ENCODE measurements at regions not wholly inside any gene's neighbourhood (a gene's known extent, or its start where the extent isn't known, plus 50 kb on each side); places are given as distances from the start of the nearest gene placed in this dataset.
"Not testable (repeated sequence)": the region's sequence is repeated elsewhere in the genome, so short reads cannot be mapped to it uniquely, and the experiment has no call there.

DNA sequence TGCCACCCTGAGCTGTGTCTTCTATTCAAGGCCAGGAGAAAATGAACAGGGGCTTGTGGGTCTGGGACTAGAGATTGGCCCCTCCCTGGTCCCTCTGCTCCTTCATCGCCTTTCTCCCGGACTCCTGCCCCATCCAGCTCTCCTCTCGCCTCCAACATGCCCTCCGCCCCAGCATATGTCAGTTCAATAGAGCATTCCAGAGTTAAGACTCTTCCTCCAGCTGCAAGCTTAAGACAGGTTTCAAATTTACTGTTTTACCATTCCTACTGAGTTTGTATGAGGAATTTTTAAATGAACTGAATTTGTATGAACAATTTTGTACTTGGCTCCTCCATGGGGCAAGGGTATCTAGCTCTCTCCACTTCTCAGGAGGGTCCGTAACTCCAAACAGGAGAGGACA is 195.6 kb downstream of the TBC1D2B start:
- FAIRE-seq (no peak), DNase-seq (ENCODE audit: low spot score) (no peak)

DNA sequence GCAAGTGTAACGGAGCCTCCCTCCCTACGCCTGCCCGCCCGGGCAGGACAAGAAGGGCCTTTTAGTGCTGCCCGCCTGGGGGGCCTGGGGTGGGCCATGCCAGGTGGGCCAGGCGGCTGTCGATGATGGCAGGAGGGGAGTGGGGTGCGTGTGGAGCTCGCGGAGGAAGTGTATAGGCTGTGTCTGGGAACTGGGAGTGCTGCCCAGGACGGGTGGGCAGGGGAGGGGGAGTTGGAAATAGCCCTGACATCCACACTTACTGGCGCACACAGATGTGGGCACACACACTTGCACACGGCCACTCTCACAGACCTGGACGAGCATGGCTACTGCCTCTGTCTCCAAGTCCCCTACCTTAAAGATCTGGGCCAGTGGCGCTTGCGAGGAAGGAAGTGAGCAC is 196.0 kb downstream of the TBC1D2B start:
- DNase-seq (ENCODE audit: low spot score); FAIRE-seq: not testable (repeated sequence)

DNA sequence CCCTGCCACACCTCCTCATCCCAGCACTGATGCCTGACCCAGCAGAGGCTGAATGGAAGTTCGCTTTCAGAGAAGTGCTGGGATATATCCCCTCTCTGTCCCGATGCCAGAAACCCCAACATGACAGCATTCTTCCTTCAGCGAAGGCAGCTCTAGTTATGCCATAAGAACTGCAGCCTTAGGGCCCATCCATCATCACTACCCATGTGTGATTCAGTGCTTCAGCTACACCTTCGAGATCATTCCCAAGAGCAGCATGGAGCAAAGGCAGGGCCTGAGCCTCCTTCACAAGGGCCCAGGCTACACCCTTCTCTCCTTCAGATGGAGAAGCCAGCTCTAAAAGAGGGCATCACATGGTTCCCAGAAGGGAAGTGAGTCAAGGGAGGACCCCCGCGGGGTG is 198.0 kb downstream of the TBC1D2B start:
- FAIRE-seq; DNase-seq (ENCODE audit: low spot score): not testable (repeated sequence)

DNA sequence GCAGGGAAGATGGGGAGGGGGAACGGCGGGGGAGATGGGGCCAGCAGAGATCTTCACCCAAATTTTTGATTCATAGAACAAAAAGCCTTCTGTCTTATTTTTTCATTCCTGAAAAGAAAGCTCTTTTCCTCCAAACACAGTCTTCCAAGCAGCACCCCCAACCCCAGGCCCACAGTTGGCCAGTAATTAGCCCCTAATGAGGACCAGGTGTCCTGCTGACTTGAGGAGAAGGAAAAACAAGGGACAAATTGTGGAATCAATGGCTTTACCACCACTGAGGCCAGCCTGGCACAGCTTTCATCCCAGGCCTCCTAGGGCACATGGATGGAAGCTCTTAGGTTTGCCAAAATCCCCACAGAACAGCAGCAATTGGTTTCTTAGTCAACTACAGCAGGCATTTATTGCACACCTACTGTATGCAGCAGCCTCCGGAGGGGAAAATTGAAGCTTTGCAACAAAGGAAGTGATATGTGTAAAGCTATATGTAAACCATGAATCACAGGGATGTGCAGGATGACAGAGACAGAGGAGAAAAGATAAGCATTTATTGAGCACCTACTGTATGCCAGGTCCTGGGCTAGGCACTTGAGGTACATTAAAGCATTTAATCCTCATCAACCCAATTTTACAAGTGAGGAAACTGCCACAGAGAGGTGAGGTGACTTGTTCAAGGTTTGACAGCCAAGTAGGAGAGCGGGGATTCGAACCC is 199.5 kb downstream of the TBC1D2B start:
- FAIRE-seq, result no peak
- no peak for DNase-seq (ENCODE audit: low spot score)

DNA sequence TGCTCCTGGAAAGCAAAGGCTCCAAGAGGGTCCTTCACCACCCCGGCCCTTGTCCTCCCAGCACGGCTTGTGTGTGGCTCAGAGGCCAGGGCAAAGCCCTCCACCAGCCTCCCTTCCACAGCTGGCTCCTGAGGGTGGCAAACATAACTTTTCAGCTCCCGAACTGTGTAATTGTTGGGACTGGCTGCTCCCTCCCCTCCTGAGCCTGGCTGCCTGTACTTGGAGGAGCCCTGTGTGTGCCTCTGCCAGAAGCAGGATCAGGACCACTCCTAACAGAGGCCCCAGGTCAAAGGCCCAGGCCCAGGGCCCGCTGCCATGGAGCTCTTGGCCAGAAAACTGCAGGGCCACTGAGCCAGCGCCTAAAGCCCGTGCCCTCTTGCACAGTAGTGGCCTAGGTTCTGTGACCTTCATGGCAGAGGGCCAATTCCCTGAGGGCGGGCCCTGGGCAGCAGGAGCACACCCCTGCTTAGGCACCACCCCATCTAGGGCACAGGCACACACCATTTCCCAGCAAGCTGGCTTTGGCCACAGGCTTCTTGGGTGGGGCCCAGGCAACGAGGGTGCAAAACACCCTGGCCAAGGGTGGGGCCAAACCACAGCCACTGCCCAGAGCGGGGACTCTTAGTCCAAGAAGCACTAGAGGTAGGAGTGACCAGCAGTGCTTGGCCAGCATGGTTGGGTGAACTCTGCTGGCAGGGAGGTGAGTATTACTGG is 201.2 kb downstream of the TBC1D2B start:
- DNase-seq (ENCODE audit: low spot score); FAIRE-seq: not testable (repeated sequence)

DNA sequence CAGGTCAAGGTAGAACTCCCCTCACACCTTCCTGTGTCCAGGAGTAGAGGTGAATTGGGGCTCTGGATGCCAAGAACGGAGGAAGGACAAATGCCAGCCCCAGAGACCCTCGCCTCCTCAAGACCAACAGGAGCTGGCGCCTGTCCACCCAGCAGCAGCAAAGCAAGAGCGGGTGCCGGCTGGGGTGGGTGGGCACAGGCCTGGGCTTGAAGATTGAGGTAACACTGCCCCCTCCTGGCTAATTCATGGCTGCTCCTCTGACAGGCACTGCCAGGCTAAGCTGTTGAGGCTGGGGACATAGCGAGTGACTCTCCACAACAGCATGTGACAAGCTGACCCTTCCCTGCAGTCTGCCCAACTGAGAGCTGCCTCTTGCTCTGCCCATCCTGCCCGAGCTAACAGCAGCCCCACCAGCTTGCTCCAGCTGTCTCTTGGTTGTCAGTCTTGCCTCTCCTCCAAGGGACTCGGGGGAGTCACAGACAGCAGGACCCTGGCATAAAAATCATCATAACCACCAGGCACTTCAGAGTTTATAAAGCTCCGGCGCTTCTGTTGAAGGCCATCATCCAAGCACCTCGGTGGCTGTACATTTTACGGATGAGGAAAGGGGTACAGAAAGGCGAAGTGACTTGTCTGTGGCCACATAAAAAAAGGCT is 202.3 kb downstream of the TBC1D2B start:
- peak; percentile 17 for DNase-seq (ENCODE audit: low spot score)
- FAIRE-seq, result not testable (repeated sequence)

DNA sequence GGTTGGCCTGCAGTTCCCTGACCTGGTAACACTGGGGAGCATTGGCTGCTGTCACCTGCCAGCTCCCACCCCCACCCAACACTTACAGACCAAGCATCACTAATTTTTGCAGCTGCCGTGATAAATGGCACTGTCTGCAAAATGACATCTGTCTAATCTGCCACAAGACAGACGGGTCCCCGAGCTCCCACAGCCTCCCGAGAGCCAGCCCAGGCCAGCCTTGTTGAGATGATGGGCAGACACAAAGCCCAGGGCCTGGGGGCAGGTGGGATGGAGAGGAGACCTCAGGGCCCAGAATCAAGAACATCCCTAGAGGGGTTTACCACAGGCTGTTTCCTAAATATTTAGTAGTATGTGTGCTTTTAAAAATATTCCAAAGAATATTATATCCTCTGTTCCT is 203.4 kb downstream of the TBC1D2B start:
- FAIRE-seq (no peak), DNase-seq (ENCODE audit: low spot score) (no peak)

DNA sequence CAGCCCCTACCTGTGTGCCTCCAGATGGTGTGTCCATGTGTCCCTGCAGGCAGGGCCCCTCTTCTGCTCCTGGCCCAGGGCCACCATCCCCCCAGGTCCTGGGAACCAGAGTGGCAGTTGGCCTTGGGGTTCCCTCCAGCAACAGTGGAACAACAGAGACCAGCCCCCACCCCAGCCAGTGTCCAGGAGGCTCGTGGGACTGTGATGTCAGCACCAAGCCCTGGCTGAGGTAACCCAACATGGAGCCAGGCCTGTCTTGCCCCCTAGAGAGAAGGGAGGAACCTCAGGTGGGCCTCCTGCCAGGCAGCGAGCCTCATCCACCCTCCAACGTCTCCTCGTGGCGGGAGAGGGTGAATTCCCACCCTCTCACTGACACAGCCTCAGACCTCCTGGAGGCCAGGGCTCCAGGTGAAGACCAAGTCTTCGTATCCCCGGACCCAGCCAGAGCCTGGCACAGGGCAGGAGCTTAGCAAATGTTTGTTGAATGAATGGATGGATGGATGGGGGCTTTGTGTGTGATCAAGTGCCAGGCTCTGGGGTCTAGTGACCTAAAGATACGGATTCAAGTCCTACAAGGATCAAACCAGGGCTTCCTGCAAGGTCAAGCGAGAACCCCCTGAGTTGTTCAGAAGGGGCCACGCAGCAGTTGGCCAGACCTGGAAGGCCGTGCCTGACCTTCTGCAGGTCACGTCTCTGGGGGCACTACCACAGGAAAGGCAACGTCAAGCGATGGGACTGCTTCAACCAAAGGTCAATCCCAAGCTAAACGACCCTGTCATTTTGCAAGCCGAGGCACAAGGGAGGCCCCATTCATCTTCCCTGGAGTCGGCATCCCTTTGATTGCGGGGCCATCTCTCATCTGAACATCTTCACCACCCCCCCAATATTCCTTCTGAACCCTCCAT is 204.7 kb downstream of the TBC1D2B start:
- FAIRE-seq; DNase-seq (ENCODE audit: low spot score): not testable (repeated sequence)

DNA sequence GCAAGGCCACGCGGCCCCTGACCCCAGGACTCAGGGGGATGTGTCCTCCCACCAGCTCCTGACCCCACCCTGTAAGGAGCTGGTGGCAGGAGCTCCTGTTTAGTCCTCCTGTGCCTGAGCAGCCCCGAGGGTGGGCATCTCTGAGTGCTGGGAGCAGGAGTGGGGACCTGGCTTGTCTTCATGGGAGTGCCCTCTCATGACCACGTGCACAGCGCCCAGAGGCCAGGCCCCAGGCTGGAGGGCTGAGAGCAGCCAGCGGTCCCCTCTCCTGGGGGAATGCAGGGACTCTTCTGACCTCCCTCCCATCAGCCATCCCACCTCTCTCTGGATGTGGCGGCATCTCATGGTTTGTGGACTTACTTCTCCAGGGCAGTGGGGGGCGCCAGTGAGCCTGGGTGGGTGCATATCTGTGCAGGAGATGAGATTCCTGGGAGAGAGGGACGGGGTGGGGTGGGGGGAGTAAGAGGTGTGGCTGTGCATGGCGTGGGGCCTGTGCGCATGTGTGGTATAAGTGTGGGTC is 205.6 kb downstream of the TBC1D2B start:
- no peak for DNase-seq (ENCODE audit: low spot score)
- FAIRE-seq, result no peak

DNA sequence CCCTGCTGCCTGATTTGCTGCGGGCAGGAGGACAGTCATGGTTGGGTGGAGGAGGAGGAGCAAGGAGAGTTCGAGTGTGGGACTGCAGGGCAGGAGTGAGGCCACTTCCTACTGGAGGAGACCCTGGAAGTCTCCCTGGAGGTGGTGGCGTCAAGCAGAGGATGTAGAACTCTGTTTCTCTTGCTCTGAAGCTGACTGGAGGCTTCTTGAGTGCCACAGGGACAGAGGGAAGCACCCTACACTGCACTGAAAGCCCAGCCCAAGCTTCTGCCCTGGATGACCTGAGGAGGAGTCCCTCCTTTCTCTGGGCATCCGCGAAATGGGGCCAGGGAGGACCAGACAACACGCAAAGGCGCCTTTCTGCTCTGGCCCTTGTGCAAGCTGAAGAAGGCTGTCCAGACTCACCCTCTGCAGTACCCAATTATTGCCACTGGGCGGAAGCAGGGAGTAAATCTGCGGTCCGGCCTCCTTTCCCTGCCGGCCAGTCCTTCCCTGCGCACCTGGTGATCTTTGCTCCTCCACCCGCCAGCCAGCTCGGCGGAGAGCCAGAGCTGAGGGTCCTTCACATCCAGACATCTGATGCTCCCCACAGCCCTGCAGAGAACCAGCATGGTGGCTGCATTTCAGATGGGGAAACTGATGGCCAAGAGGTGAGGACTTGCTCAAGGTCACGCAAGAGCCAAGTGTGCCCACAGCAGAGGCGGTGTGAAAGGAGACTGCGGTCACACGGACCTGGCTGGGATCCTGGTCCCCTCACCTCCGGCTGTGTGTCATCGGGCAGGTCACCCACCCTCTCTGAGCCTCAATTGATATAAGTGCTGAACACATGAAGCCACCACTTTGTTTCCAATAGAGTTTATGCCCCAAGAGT is 207.1 kb downstream of the TBC1D2B start:
- peak; percentile 33 for DNase-seq (ENCODE audit: low spot score)
- no peak for FAIRE-seq

DNA sequence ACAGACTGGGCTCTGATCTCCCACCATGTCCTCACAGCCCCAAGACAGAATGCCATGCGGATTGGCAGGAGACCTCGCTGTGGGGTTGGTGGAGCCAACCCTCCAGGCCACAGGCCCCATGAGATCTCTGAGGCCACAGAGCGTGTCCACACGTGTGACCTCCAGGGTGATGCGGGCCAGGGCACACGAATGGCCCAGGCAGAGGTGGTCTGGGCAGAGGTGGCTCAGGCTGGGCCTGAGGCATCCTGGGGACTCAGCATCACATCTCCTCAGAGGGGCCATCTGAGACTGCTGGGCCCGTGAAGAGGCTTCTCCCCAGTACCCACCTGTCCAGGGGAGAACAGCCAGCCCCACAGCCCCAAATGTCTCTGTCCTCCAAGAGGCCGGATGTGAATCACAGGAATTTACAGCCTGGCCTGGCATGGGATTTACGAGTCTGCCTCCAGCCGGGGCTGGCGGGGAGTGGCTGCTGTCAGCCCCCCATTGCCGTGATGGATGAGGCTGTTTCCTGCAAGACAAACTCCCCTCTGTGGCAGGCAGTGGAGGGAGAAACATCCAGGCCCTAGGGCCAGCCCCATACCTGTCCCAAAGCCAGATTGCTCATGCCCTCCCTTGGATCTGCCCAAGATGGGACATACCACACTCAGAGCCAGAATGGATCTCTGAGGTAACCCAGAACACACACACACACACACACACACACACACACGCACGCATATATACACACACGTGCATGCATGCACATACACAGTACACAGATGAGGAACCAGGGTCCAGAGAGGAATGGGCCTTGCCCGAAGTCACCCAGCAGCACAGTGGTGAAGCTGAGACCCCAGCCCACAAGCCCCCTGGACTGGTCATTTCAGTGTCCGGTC is 208.3 kb downstream of the TBC1D2B start:
- DNase-seq (ENCODE audit: low spot score) (peak; percentile 29), FAIRE-seq (no peak)

DNA sequence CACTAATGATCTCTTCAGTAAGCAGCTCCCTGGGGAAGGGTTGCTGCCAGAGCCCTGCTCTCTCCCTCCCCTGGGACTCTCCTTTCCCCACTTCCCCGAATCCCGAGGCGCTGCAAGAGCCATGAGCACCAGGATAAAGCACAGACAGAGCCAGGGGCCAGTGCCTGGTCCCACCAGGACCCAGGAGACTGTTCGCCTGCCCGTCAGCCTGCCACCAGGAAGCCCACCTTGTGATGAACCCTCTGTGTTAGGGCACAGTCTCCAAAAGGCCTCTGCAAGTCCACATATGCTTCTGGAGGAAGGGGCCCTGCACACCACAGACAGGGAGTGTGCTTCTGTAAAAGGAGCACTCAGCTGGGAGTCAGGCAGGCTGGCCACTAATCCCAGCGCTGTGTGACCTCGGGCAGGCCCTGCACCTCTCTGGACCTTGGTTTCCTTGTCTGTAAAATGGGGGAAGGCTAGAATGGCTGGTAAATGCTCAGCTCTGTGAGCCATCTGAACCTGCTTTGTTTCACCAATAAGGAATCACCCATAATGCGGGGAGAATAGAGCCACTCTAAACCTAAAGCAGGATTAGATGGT is 209.4 kb downstream of the TBC1D2B start:
- not testable (repeated sequence) for DNase-seq (ENCODE audit: low spot score); FAIRE-seq

DNA sequence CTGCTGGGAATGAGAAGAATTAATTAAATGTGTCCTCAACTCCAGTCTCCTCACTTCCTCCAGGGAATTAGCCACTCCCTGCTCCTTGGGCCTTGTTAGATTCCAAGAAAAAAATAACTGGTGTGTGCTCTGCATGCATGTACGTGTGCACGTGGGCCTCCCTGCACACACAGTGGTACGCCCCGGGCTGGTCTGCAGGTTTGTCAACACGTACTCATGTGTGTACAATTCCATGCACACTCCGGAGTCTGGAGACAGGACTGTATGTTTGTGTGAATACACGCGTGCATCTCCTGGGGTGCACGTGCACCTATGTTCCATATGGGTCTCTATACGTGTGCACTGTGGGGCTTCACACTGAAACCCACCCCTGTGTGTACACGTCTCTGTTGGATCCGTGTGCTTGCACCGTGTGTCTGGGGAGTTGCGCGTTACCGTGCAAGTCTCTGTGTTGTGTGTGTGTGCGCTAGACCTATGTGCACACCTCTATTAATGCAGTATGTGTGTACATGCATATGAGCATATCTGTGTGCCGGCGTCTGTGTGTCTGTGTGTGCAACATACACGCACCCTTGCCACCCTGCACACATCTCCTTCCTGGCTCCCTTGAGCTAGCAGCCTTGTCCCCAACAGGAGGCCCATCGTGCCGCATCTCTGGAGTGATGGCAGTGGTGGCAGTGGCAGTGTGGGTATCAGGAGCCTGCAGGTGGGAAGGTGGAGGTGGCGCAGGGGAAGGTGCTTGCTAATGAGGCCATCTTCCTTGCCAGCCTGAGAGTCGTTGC is 210.1 kb downstream of the TBC1D2B start:
- DNase-seq (ENCODE audit: low spot score) (no peak), FAIRE-seq (no peak)

DNA sequence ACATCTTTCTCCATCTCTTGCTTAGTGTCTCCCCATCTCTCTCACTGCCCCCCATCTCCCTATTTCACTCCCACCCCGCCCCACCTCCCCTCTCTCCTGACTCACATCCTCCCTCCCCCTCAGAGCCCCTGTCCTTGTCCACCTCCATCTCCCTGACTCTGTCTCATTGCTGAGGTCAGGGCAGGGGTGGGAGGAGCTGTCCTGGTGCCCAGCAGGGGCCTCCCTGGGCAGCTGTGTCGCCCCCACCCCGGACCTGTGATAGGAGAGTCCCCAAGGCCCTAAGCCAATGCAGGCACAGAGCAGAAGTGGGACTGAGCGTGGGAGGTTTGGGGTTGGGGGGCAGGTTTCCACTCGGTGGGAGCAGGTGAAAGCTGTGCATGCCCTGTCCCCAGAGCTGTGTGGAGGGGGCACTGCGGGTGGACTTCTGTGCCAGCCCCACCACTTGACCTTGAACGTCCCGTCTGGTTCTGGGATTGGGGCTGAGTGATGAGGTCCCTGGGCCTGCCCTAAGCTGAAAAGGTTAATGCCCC is 210.8 kb downstream of the TBC1D2B start:
- FAIRE-seq (no peak), DNase-seq (ENCODE audit: low spot score) (no peak)

DNA sequence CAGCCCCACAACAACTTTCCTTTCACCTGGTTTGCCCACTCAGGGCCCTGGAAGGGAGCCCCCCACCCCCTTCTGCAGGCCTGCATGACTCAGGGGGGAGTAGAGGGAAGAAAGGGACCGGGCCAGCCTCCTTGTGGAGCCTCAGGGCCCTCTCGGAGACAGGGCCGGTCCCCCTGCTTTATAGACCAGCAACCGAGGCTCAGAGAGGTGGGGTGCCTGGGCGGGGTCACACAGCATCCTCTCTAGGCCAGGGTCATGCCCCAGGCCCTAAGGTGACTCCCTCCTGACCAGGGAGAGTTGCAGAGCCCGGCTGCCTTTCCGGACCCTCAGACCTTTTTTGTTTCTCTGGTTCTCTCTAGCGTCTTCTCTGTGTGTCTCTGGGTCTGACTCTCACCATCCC is 211.3 kb downstream of the TBC1D2B start:
- no peak for DNase-seq (ENCODE audit: low spot score)
- FAIRE-seq, result no peak

DNA sequence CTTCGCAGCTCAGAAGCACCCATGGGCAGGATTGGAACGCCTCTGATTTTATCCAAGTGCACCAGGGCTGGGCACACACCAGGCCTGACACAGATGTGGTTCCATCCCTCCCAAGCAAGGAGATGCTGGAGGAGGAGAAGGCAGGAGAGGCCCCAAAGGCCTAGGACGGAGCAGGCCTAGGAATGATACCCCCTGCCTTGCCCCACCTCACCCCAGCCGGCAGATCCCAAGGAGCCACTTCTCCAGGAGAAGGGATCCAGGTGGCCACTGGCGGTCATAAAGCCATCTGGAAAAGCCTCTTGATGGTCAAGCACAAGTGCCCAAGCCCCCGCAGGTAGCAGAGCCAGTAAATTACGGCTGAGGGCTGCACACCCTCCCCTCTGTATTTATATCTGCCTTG is 211.8 kb downstream of the TBC1D2B start:
- FAIRE-seq, result no peak

DNA sequence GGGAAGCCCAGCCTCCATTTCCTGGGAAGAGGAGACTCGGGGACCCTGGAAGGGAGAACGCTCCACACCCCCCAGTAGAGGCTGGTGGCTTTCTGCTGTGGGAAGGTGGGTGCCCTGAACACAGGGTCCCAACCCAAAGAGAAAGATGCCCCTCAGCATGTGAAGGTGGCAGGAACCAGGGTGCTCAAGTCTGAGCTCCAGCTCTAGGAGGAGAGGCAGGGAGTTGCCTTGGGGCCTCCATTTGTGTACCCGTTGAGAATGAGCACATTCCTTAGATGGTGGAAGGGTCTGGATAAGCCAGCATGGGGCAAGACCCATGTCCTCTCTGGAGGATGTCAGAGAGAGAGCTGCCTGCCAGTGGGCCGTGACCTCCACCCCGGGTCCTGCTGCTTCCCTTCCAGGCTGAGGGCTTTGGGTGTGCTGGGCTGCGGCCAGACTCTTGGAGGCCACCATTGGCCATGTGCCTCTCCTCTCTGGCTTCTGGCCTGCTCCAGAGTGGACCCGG is 212.4 kb downstream of the TBC1D2B start:
- FAIRE-seq, result no peak
- no peak for DNase-seq (ENCODE audit: low spot score)

More for the DNA sequence above, 211.8 kb downstream of the TBC1D2B start:
- no peak for DNase-seq (ENCODE audit: low spot score)

Data from RCC 7860 (cell line).